PC-9 (cell line): ENCODE measurements at regions not wholly inside any gene's neighbourhood (a gene's known extent, or its start where the extent isn't known, plus 50 kb on each side); places are given as distances from the start of the nearest gene placed in this dataset.

Source experiments
- CTCF ChIP-seq: fragments of 200-600 bp; sonication (generic); conservative IDR thresholded peaks from 2 replicates; pipeline ENCODE4 v1.6.1; 2017; ENCODE audit warnings: mixed run types, antibody characterized with exemption, mild to moderate bottlenecking, moderate library complexity
- EZH2 ChIP-seq: fragments of 200-600 bp; sonication (generic); IDR thresholded peaks from 2 replicates; pipeline ENCODE4 v1.8.0; 2017; ENCODE audit warnings: antibody characterized with exemption, low read depth

- TF ChIP-seq CTCF (no peak), EZH2 (no peak)
These were observed 90.4 kb upstream of the SFSWAP start for GRCh38 chr12:131620520-131620919.
